Activated CD4-positive, alpha-beta memory T cell treated with anti-CD3 and anti-CD28 coated beads, Interleukin-2, amount 10 ng/mL, durations not matched to agents 7 days and 5 days (primary cell): ENCODE measurements at regions not wholly inside any gene's neighbourhood (a gene's known extent, or its start where the extent isn't known, plus 50 kb on each side); places are given as distances from the start of the nearest gene placed in this dataset.
"Not testable (repeated sequence)": the region's sequence is repeated elsewhere in the genome, so short reads cannot be mapped to it uniquely, and the experiment has no call there.

Source experiments
- CTCF ChIA-PET: fragments of 350-600 bp; sonication (Branson Sonifier 250); formaldehyde crosslinking; loops from one replicate; lab custom pipeline; 2021; ENCODE audit warnings: antibody characterized with exemption, inconsistent platforms; lab: Charles Lee
- POLR2A ChIA-PET: fragments of 350-600 bp; sonication (Branson Sonifier 250); formaldehyde crosslinking; loops from one replicate; lab custom pipeline; 2021; ENCODE audit warnings: antibody characterized with exemption; lab: Charles Lee
- DNase-seq: peaks from one replicate; pipeline ENCODE4 v3.0.0-alpha.2; 2020
- H3K27ac Mint-ChIP-seq: one replicate; pipeline ENCODE4 v1.8.0; 2021; ENCODE audit warnings: mild to moderate bottlenecking, mixed read lengths
- H3K27me3 Mint-ChIP-seq: one replicate; pipeline ENCODE4 v1.8.0; 2021; ENCODE audit warnings: mixed read lengths
- H3K36me3 Mint-ChIP-seq: one replicate; pipeline ENCODE4 v1.8.0; 2021; ENCODE audit warnings: low read depth, mixed read lengths
- H3K4me1 Mint-ChIP-seq: one replicate; pipeline ENCODE4 v1.8.0; 2021; ENCODE audit warnings: mixed read lengths
- H3K4me3 Mint-ChIP-seq: one replicate; pipeline ENCODE4 v1.8.0; 2021; ENCODE audit warnings: mild to moderate bottlenecking, mixed read lengths
- H3K9me3 Mint-ChIP-seq: one replicate; pipeline ENCODE4 v1.8.0; 2021; ENCODE audit warnings: mixed read lengths

- Mint-ChIP-seq H3K9me3 (no peaks in the 10 kb centered on the region), H3K36me3 (no peaks in the 10 kb centered on the region), H3K27ac (no peak overlapping the region), H3K27me3 (peaks cover 12% of the 10 kb centered on the region), H3K4me3 (no peak overlapping the region), H3K4me1 (peaks cover 6% of the 10 kb centered on the region)
- ChIA-PET POLR2A (no interaction called here), CTCF (no interaction called here)
- no peak for DNase-seq
These were observed 193.9 kb upstream of the THRB start for GRCh38 chr3:24688446-24689148.

DNA sequence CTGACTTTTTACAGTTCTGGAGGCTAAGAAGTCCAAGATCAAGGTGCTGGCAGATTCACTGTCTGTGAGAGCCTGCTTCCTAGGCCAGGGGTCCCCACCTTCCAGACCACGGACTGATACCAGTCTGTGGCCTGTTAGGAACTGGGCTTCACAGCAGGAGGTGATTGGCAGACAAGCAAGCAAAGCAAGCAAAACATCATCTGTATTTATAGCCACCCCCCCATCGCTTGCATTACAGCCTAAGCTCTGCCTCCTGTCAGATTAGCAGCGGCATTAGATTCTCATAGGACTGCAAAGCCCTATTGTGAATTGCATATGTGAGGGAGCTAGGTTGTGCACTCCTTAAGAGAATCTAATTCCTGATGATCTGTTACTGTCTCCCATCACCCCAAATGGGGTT lies 194.7 kb upstream of the THRB start:
- CTCF ChIA-PET: no interaction called here

GRCh38 chr3:24690777-24691176 lies 196.1 kb upstream of the THRB start:
- H3K4me1 Mint-ChIP-seq: peaks cover 6% of the 10 kb centered on the region
- H3K27ac Mint-ChIP-seq: no peak overlapping the region
- no peak for DNase-seq
- ChIA-PET POLR2A (no interaction called here), CTCF (no interaction called here)
- H3K9me3 Mint-ChIP-seq: no peaks in the 10 kb centered on the region
- H3K27me3 Mint-ChIP-seq: peaks cover 3% of the 10 kb centered on the region
- no peak overlapping the region for H3K4me3 Mint-ChIP-seq
- no peaks in the 10 kb centered on the region for H3K36me3 Mint-ChIP-seq

More for the DNA sequence above, 194.7 kb upstream of the THRB start:
- no peaks in the 10 kb centered on the region for H3K9me3 Mint-ChIP-seq
- peaks cover 6% of the 10 kb centered on the region for H3K4me1 Mint-ChIP-seq
- no peak overlapping the region for H3K27ac Mint-ChIP-seq
- no peak overlapping the region for H3K4me3 Mint-ChIP-seq
- H3K36me3 Mint-ChIP-seq: no peaks in the 10 kb centered on the region
- peaks cover 9% of the 10 kb centered on the region for H3K27me3 Mint-ChIP-seq
- POLR2A ChIA-PET: no interaction called here
- no peak for DNase-seq

DNA sequence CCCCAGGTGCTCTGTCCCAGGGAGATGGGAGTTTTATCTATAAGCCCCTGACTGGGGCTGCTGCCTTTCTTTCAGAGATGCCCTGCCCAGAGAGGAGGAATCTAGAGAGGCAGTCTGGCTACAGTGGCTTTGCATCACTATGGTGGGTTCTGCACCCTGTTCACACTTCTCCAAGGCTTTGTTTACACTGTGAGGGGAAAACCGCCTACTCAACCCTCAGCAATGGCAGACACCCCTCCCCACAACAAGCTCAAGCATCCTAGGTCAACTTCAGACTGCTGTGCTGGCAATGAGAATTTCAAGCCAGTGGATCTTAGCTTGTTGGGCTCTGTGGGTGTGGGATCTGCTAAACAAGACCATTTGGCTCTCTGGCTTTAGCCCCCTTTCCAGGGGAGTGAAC lies 204.4 kb upstream of the THRB start:
- CTCF ChIA-PET, POLR2A ChIA-PET, H3K27me3 Mint-ChIP-seq, H3K9me3 Mint-ChIP-seq, H3K36me3 Mint-ChIP-seq, DNase-seq, H3K4me3 Mint-ChIP-seq, H3K4me1 Mint-ChIP-seq, H3K27ac Mint-ChIP-seq: not testable (repeated sequence)

DNA sequence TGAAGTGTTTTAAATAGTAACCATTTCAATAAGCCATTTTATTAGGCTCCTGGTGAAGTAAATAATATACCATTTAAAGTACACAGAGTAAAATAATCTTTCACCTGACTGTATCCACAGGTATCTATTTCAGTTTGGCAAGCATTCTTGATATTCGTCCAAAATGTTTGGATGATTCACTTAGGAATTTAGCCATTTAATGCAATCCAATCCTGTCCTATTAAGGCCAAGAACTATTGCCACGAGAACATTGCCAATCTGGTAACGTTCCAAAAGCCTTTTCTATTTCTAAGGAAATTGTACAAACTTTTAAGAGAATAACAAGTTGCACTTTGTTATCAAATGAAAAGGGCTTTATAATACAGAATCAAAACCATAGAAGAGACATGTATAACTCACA lies 209.8 kb upstream of the THRB start:
- Mint-ChIP-seq H3K9me3 (no peaks in the 10 kb centered on the region), H3K4me1 (no peaks in the 10 kb centered on the region), H3K27ac (no peak overlapping the region), H3K36me3 (no peaks in the 10 kb centered on the region), H3K27me3 (no peaks in the 10 kb centered on the region), H3K4me3 (no peak overlapping the region)
- ChIA-PET POLR2A (no interaction called here), CTCF (no interaction called here)
- DNase-seq: no peak

DNA sequence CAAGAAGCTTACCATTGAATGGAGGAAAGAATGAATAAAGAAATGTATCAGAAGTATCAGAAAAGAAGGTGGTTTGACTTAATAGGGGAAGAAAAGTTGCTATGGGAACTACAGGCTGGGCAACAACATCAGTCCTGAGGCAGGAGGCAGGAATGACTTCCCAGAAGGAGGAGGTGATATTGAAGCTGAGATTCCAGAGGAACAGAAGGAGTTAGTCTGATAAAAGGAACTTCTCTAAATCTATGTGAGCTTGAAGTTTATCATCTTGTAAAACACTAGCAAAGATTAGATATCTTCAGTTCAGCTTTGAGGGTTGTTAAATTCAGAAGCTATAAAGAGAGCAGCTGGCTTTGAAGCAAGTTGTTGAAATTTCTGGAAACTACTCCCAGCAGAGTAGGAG lies 213.3 kb upstream of the THRB start:
- no peak for DNase-seq
- H3K4me1 Mint-ChIP-seq: no peaks in the 10 kb centered on the region
- no peak overlapping the region for H3K27ac Mint-ChIP-seq
- H3K36me3 Mint-ChIP-seq: no peaks in the 10 kb centered on the region
- H3K27me3 Mint-ChIP-seq: no peaks in the 10 kb centered on the region
- no peak overlapping the region for H3K4me3 Mint-ChIP-seq
- ChIA-PET POLR2A (no interaction called here), CTCF (interaction anchor here (1.2 kb wide), 1 partner anchor 28 kb away, joined by 4 read pairs; no protein-coding TSS in a partner anchor)
- H3K9me3 Mint-ChIP-seq: no peaks in the 10 kb centered on the region

DNA sequence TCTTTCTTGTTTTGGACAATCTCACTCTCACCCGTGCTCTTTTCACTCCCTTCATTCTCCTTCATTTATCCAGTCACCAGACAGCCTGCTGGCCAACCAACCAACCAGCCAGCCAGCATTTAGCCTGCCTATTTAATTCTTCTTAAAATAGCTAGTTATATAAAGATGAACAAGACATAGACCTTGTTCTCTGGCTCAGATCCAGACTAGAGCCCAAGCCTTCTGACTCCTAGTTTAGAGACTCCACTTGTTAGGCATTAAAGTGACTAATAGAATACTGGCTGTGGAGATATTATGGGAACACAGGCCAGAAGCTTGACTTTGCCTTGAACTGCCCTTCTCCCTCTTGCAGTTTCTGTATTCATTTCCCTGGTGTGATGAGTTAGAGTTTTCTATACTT lies 215.3 kb upstream of the THRB start:
- Mint-ChIP-seq H3K27me3 (no peaks in the 10 kb centered on the region), H3K27ac (no peak overlapping the region), H3K36me3 (no peaks in the 10 kb centered on the region), H3K4me1 (no peaks in the 10 kb centered on the region), H3K9me3 (no peaks in the 10 kb centered on the region), H3K4me3 (no peak overlapping the region)
- ChIA-PET CTCF (no interaction called here), POLR2A (no interaction called here)
- DNase-seq: no peak

DNA sequence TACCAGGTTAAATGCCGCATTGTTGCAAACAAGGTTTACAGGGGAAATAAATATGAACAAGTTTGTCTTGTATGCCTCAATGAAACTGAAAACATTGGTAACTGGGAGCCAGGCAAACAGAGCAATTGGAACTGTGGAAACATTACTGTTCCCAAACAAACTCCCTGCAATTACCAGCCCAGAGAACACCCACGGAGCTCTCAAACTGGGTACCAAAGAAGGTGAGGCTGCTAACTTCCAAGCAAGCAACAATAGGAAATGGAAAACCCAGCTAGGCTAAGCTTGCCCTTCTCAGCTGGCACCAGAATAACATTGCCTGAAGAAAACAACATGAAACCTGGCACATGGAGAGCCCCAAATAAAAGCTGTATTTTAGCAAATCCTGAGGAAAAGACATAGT lies 218.9 kb upstream of the THRB start:
- Mint-ChIP-seq H3K27ac (no peak overlapping the region), H3K4me1 (no peaks in the 10 kb centered on the region), H3K36me3 (no peaks in the 10 kb centered on the region), H3K4me3 (no peak overlapping the region), H3K27me3 (no peaks in the 10 kb centered on the region), H3K9me3 (no peaks in the 10 kb centered on the region)
- ChIA-PET POLR2A (no interaction called here), CTCF (no interaction called here)
- DNase-seq: no peak

GRCh38 chr3:24714436-24714835 lies 219.8 kb upstream of the THRB start:
- ChIA-PET CTCF (no interaction called here), POLR2A (no interaction called here)
- Mint-ChIP-seq H3K27ac (no peak overlapping the region), H3K4me1 (no peaks in the 10 kb centered on the region), H3K27me3 (no peaks in the 10 kb centered on the region), H3K4me3 (no peak overlapping the region), H3K36me3 (no peaks in the 10 kb centered on the region), H3K9me3 (no peaks in the 10 kb centered on the region)
- DNase-seq: no peak

DNA sequence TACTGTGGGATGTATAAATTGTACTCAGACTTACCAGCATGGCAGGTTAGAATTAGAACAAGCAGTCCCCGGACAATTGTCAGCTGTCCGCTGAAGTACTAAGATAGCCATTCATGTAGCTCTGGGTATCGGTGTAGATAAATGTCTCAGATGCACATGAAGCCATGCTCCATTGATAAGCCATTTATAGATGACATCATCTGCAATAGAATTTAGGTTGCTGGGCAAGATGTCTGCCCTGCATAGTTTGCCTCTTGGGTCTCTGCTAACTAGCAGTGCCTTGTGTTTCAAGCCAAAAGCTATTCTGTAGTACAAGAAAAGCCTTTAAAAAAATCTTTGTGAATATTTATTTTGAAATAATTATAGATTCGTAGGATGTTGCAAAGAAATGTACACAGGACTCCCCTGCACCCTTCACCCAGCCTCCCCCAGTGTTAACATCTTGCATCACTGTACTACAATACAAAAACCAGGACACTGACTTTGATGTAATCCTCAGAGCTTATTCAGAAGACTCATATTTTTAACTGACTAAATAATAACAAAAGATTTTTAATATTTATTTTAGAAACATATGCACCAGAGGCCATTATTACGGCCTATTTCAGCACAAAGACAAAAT lies 220.6 kb upstream of the THRB start:
- POLR2A ChIA-PET: no interaction called here
- CTCF ChIA-PET: no interaction called here
- no peaks in the 10 kb centered on the region for H3K9me3 Mint-ChIP-seq
- no peaks in the 10 kb centered on the region for H3K4me1 Mint-ChIP-seq
- H3K36me3 Mint-ChIP-seq: no peaks in the 10 kb centered on the region
- no peak overlapping the region for H3K27ac Mint-ChIP-seq
- H3K4me3 Mint-ChIP-seq: no peak overlapping the region
- H3K27me3 Mint-ChIP-seq: no peaks in the 10 kb centered on the region
- no peak for DNase-seq

DNA sequence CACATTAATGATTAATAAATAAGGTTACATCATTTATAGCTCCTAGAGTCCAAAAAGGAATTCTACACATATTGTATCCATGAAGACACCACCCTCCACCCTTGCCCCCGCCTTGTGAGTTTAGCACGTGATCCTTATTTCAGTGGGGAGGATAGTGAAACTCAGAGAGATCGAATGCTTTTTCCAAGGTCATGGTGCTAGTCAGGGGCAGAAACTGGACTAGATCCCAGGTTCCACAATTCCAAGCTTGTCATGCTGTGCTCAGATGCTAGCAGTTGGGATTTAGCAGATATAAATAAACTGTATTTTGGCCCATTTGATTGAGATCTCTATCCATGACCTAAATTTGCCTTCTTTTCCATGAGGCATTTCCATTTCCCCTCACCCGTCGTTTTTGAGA lies 227.4 kb upstream of the THRB start:
- Mint-ChIP-seq H3K27me3 (no peaks in the 10 kb centered on the region), H3K4me1 (no peaks in the 10 kb centered on the region), H3K9me3 (no peaks in the 10 kb centered on the region), H3K36me3 (no peaks in the 10 kb centered on the region), H3K27ac (no peak overlapping the region), H3K4me3 (no peak overlapping the region)
- no peak for DNase-seq
- ChIA-PET CTCF (interaction anchor here (1.1 kb wide), 1 partner anchor 8 kb away, joined by 3 read pairs; no protein-coding TSS in a partner anchor), POLR2A (no interaction called here)

GRCh38 chr3:24725514-24726255 lies 231.0 kb upstream of the THRB start:
- H3K9me3 Mint-ChIP-seq: no peaks in the 10 kb centered on the region
- DNase-seq: no peak
- CTCF ChIA-PET: no interaction called here
- H3K4me3 Mint-ChIP-seq: no peak overlapping the region
- no peaks in the 10 kb centered on the region for H3K27me3 Mint-ChIP-seq
- H3K27ac Mint-ChIP-seq: no peak overlapping the region
- H3K36me3 Mint-ChIP-seq: no peaks in the 10 kb centered on the region
- POLR2A ChIA-PET: no interaction called here
- H3K4me1 Mint-ChIP-seq: no peaks in the 10 kb centered on the region

DNA sequence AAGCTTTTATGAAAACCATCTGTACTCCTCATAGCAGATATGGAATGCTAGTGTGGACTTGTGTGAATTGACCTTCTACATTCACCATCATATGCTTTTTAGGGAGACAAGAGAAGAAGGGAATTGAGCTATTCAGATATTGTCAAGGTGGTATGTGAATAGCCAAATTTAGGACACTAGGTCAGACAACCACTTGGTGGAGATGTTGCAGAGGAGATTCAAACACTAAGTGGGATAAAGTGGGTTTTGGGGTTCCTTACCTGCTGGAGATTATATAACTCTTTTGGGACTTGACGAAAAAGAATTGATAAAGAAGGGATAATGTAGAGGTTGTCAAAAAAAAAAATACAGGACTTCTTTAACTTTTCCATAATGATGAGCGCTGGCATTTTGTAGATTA lies 231.8 kb upstream of the THRB start:
- Mint-ChIP-seq H3K4me3 (no peak overlapping the region), H3K36me3 (no peaks in the 10 kb centered on the region), H3K27me3 (no peaks in the 10 kb centered on the region), H3K27ac (no peak overlapping the region), H3K9me3 (no peaks in the 10 kb centered on the region), H3K4me1 (no peaks in the 10 kb centered on the region)
- ChIA-PET POLR2A (no interaction called here), CTCF (no interaction called here)
- no peak for DNase-seq
